Endometrium (tissue), 2 donors: ENCODE measurements at regions not wholly inside any gene's neighbourhood (a gene's known extent, or its start where the extent isn't known, plus 50 kb on each side); places are given as distances from the start of the nearest gene placed in this dataset.
"Not testable (repeated sequence)": the region's sequence is repeated elsewhere in the genome, so short reads cannot be mapped to it uniquely, and the experiment has no call there.

Source experiments
- FAIRE-seq: peaks from 2 replicates; lab custom pipeline; 2012; peaks lifted over from hg19 to GRCh38; lab: Jason Lieb, UNC
- donor health status: control.
- donor health status: control.

GRCh38 chr16:61179561-61179960 lies 856.7 kb downstream of the CDH8 start:
- no peak for FAIRE-seq

- FAIRE-seq, result no peak
These were observed 870.4 kb downstream of the CDH8 start for GRCh38 chr16:61165797-61166196.

- no peak for FAIRE-seq
These were observed 885.9 kb downstream of the CDH8 start for GRCh38 chr16:61150351-61150750.

GRCh38 chr16:61149709-61150108 lies 886.5 kb downstream of the CDH8 start:
- no peak for FAIRE-seq

GRCh38 chr16:61148930-61149329 lies 887.3 kb downstream of the CDH8 start:
- no peak for FAIRE-seq

- no peak for FAIRE-seq
These were observed 889.8 kb downstream of the CDH8 start for GRCh38 chr16:61146429-61146828.

GRCh38 chr16:61131447-61131846 lies 904.8 kb downstream of the CDH8 start:
- no peak for FAIRE-seq

GRCh38 chr16:61128545-61129323 lies 907.5 kb downstream of the CDH8 start:
- FAIRE-seq, result no peak

GRCh38 chr16:61105544-61105943 lies 930.7 kb downstream of the CDH8 start:
- FAIRE-seq, result no peak

GRCh38 chr16:61098505-61098904 lies 937.7 kb downstream of the CDH8 start:
- FAIRE-seq, result no peak

GRCh38 chr16:61091300-61091699 lies 944.9 kb downstream of the CDH8 start:
- FAIRE-seq, result not testable (repeated sequence)

GRCh38 chr16:61083711-61084110 lies 952.5 kb downstream of the CDH8 start:
- FAIRE-seq, result no peak

- FAIRE-seq, result no peak
These were observed 961.9 kb downstream of the CDH8 start for GRCh38 chr16:61074324-61074723.

GRCh38 chr16:61057635-61058034 lies 978.6 kb downstream of the CDH8 start:
- FAIRE-seq, result no peak

- no peak for FAIRE-seq
These were observed 985.7 kb downstream of the CDH8 start for GRCh38 chr16:61050547-61050946.

GRCh38 chr16:61045931-61046330 lies 990.3 kb downstream of the CDH8 start:
- FAIRE-seq, result no peak

- FAIRE-seq, result no peak
These were observed 993.5 kb downstream of the CDH8 start for GRCh38 chr16:61042737-61043136.

GRCh38 chr16:61030616-61031015 lies 1005.6 kb downstream of the CDH8 start:
- FAIRE-seq, result no peak

- FAIRE-seq, result no peak
These were observed 1011.9 kb downstream of the CDH8 start for GRCh38 chr16:61024180-61024900.

GRCh38 chr16:61014869-61015268 lies 1021.4 kb downstream of the CDH8 start:
- no peak for FAIRE-seq

- no peak for FAIRE-seq
These were observed 1028.5 kb downstream of the CDH8 start for GRCh38 chr16:61007694-61008093.

- no peak for FAIRE-seq
These were observed 1030.3 kb downstream of the CDH8 start for GRCh38 chr16:61005952-61006351.

GRCh38 chr16:61002479-61003204 lies 1033.6 kb downstream of the CDH8 start:
- FAIRE-seq, result no peak
